GF-D8 (cell line): ENCODE measurements at regions not wholly inside any gene's neighbourhood (a gene's known extent, or its start where the extent isn't known, plus 50 kb on each side); places are given as distances from the start of the nearest gene placed in this dataset.

ENCODE experiments used
- DNase-seq: peaks from one replicate; lab custom pipeline; 2025; lab: John Stamatoyannopoulos, UW

- DNase-seq: no peak
Measured at GRCh38 chr5:6166698-6167394, 211.5 kb downstream of the MED10 start.

- no peak for DNase-seq
Measured at GRCh38 chr5:6163913-6164312, 214.4 kb downstream of the MED10 start.

DNA sequence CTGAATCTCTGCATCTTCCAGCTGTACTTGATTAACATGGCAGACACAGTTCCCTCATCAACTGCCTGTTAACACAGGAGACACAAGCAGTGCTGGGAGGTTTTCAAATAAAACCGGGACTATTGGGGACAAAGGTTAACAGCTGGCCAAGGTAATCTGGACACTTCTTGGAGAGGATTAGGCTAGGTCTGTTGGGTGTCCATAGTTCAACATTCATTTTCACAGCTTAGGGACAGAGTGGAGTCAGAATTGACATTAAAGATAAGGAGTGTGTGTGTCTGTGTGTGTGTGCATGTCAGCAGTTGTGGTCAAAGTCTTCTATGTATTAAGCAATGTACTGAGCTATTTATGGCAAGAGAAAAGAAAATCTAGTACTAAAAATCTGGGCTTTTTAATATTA lies 216.2 kb downstream of the MED10 start:
- no peak for DNase-seq

DNA sequence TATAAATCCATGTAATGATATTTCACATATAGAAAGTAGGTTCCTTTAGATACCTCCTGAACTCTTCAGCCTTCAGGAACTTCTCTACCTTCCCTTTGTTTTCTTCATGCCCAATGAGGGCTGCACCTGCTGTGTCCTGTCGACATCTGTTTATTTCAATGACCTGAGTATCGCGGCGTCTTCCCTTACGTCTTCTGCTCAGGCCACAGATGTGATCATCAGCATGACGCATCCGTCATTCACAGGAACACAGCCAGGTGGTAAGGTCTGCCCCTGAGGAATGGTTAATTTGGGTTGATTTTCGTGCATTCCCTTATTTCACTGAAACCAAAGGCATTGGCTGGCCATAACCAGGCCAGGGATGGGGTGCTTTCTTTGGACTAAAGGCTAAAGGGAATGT lies 217.1 kb downstream of the MED10 start:
- DNase-seq: no peak

DNA sequence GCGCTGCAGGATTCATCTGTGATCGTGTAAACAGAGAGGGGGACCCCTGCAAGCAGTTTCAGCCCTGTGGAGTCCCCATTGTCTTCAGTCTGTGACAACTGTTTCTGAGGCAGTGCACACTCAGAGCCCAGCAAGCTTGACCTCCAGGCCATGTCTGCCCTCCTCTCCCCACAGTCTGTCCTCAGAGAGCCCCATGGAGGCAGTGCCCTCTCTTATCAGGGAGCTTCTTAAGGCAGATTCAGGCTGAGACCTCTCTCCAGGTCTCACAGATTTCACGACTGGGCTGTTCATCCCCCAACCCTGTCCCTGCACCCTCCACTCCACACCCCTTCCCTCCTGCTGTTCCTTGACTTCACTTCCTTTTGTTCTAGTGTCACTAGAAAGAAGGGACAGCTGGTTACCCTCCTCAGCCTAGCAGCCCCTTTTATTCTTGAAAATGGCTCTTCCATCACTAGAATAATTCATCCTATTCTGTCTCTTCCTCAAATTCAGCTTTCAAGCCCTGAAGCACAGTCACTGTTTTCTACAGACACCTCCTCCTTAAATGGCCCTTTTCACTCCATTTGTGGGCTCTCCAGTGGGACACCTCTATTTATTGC lies 218.4 kb downstream of the MED10 start:
- DNase-seq: no peak

GRCh38 chr5:6158974-6159831 lies 219.1 kb downstream of the MED10 start:
- DNase-seq: no peak

DNA sequence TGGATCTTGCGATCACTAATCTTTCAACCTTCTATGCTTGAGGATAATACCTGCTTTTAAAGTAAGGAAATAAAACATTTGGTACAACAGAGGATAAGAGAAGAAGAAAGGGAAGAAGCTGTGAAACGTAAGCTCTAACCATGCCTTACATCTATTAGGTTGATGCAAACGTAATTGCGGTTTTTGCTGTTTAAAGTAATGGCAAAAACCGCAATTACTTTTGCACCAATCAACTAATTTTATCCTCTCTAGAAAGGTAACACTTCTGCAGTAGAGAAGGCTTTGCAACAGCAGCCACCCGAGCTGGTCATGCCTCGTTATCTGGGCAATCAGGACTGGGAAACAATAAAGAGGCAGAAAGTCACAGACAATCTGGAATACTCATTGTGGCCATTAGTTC lies 224.1 kb downstream of the MED10 start:
- DNase-seq: no peak

DNA sequence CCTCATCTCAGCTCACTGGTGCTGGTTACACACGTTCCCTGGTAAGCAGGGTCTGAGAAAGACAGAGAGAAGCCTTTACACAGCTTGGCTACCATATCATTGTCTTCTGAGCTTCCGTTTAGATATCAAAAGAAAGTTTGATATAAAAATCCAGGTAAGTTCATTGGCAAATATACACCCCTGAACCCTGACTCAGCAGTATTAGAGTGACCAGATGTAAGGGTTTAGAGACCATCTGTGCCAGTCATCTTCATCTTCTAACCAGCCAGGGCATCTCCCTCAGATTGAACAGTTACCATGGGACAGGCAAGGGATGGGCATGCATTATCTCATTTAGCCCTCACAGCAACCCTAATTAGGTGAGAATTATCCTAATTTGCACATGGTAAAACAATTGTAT lies 232.1 kb downstream of the MED10 start:
- no peak for DNase-seq

DNA sequence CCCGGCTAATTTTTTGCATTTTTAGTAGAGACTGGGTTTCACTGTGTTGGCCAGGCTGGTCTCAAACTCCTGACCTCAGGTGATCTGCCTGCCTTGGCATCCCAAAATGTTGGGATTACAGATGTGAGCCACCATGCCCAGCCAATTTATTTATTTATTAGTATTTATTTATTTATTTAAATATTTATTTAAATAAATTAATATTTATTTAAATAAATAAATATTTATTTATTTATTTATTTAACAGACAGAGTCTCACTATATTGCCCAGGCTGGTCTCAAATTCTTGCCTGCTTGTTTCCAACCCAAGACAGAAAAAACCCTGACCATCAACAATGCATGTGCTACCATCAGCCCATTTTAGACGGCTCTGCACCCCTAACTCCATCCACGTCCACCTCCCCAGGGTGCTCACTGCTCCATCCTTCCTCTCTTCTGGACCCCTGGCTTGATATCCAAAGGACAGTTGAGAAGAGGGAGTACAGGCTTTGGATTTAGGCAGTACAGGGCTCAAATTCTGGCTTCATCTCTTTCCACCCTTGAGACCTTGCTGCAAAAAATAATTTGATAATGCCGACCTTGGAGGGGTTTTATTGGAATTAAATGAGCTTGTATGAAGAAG lies 232.6 kb downstream of the MED10 start:
- DNase-seq: no peak

GRCh38 chr5:6143523-6143922 lies 234.8 kb downstream of the MED10 start:
- no peak for DNase-seq

DNA sequence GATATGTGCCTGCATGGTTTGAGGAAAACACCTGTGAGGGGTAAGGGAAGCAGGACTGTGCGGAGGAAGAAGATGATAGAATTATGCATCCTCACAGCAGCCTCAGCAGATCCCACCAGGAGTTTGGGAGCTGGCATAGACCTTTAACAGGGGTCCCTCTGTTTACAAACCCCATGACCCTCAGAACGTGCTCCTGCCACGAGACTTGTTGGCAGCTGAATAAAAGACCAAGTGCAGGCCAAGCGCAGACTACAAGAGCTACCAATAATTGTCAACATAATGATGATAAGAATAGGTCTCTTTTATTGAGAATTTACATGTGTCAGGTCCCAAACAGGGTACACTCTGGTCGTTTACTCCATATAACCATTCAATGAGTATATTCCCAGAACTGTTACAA lies 236.0 kb downstream of the MED10 start:
- DNase-seq: no peak

GRCh38 chr5:6140219-6140618 lies 238.1 kb downstream of the MED10 start:
- DNase-seq: no peak

DNA sequence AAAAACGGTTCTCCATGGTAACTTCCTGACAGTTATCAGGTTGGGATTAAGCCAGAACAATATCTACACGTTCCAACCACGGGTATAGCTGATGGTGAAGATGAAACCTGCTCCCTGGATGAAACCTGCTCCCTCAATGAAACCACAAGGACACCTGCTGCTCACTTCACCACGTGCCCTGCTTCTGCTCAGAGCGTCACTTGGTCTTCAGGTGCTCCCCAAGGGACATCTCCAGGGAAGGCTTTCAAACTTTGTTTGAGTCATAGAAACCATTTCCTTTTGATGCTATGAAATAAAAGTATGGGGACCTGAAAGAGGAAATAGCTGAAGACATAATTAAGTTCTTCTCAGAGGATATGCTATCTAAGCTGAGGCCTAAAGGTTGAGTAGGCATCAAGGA lies 242.4 kb downstream of the MED10 start:
- no peak for DNase-seq

GRCh38 chr5:6134281-6134680 lies 244.1 kb downstream of the MED10 start:
- DNase-seq: no peak

DNA sequence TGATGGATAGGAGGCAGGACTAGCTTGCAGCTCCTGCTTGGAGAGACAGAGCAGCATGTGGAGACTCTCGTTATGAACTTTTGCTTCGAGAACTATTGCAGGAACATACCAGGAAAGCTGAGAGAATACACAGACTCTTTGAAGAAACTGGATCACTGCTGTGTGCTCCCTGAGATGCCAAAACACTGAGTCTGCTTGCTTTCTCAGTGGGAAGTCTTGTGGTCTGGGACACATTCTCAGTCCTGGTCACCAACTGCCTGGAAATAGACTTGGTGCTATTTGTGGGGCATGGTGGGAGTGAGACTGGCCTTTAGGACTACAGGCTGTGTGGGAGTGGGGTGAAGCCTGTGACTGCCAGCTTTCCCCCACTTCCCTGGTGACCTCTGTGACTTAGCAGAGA lies 252.6 kb downstream of the MED10 start:
- DNase-seq: no peak

DNA sequence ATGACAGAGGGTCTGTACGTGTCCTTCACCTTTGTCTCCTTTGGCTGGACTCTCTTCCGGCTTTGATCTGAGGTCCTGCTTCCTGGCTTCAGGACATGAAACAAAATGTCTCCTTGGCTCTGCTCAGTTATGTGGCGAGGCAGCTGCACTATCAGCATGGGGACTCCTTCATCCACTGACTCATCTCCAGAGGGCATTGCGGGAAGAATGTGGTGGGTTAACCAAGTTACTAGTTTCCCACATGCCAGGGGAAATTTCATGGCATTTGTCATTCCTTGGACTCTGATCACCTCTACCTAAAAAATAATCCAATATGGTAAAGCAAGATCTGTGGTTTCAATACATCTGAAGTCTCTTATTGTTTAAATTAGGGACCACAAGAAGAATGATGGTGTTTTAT lies 259.7 kb downstream of the MED10 start:
- DNase-seq: no peak

DNA sequence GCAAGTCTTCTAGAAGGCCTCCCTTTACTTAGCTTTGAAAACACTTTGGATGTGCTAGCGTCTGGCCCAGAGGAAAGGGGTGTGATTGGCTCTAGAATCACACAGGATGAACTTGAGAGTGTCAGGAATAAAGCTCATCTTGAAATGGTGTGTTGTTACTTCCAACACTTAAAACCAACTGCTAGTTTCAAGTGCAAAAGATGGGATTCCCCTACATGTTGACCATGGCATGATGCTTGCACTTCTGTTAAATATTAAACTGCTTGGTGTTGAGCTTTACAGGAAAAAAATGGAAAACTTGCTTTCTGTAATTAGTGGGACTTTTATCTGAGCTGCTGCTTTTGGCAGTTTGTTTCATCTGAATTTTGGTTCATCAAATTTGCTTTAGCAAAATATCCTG lies 261.1 kb downstream of the MED10 start:
- DNase-seq: no peak

- DNase-seq: no peak
Measured at GRCh38 chr5:6115852-6116251, 262.5 kb downstream of the MED10 start.

DNA sequence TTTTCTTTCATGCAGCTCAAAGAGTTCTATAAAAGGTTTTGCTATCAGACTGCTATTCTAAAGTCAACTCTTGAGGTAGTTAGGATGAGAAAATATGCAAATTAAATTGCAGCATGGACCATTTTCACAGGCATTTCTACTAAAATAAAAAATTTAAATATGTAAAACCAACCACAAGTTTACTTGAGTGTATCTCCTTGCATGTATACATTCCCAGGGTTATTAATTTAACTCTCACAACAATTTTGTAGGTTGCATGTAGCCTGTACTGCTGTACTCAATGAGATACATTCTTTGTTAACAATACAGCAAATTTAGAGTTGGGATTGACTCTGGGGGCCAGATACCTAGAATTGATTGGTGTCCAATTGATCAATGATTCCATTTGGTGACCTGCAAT lies 265.8 kb downstream of the MED10 start:
- DNase-seq: no peak

DNA sequence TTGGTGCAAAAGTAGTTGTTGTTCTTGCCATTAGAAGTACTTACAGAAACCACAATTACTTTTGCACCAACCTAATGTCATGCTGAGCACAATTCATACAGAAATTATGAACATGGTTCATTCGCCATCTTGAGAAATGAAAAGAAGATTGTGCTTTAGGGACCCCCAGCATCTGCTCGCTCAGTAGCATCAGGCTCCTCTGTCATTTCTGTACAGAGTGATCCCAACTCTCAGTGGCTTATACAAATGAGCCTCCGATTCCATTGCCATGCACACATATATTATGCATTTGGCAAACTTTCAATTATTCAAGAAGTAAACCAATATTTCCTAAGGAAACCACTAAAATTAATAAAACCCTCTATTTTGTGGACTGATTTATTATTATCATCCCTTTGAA lies 266.2 kb downstream of the MED10 start:
- DNase-seq: no peak

GRCh38 chr5:6111131-6111530 lies 267.2 kb downstream of the MED10 start:
- no peak for DNase-seq

DNA sequence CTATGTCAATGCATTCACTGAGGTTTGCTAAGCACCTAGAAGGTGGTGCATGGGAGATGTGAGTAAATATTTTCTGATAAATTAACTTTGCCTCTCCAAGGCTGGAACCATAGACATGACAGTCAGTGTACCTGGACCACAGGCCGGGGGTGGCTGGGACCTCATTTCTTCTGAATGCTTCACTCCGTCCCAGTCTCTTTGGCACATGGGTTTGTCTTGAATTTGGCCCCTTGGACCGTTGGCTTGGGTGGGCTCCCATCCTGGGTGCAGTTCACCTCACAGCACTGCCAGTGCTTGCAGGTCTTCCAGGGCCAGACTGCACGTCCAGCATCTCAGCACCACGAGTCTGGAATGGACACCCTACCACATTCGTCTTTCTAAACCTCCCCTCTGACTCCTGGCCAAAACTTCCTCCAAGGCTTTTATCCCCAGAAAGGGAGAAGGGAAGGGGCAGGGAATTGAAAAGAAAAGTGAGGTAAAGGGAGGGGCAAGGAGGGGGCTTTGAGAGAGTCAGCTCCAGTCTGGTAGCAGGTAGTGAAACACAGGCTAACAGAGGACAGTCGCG lies 267.8 kb downstream of the MED10 start:
- no peak for DNase-seq
